Cardiac fibroblast (primary cell): ENCODE measurements at regions not wholly inside any gene's neighbourhood (a gene's known extent, or its start where the extent isn't known, plus 50 kb on each side); places are given as distances from the start of the nearest gene placed in this dataset.
A peak's percentile ranks its signal among the peaks of the same experiment; 100 is the strongest.

Source experiments
- DNase-seq, 2 donors: peaks; one replicate each; pipeline versions ENCODE4 v3.0.0 to v3.0.0-alpha.2; 2010; ENCODE audit warnings: low read depth in 2 of 2
- H3K4me3 ChIP-seq, 2 donors: replicated peaks in 1 of 2; 1 replicate in 1 of 2; 2 replicates in 1 of 2; pipeline ENCODE4 v1.5.1; 2011; ENCODE audit warnings: low read depth in 2 of 2, low read length in 2 of 2, mild to moderate bottlenecking in 2 of 2, moderate library complexity in 1 of 2
- CTCF ChIP-seq: IDR thresholded peaks from one replicate; pipeline ENCODE4 v1.5.1; 2011; ENCODE audit warnings: low read depth, mild to moderate bottlenecking, low read length, inconsistent platforms

GRCh38 chr6:87929843-87930288 is 117.8 kb upstream of the SPACA1 start:
- DNase-seq: peak; percentile 88 to 92
- no peak overlapping the region for H3K4me3 ChIP-seq
- TF ChIP-seq CTCF: peak; percentile 91

- DNase-seq: no peak
- TF ChIP-seq CTCF: no peak
- H3K4me3 ChIP-seq: no peak overlapping the region
Observed at GRCh38 chr6:87926687-87927086, 121.0 kb upstream of the SPACA1 start.

GRCh38 chr6:87926072-87926471 is 121.6 kb upstream of the SPACA1 start:
- DNase-seq: no peak
- H3K4me3 ChIP-seq: no peak overlapping the region
- TF ChIP-seq CTCF: no peak

- TF ChIP-seq CTCF: no peak
- no peak for DNase-seq
- no peak overlapping the region for H3K4me3 ChIP-seq
Observed at GRCh38 chr6:87925373-87926060, 122.1 kb upstream of the SPACA1 start.

- no peak for TF ChIP-seq CTCF
- DNase-seq: no peak
Observed at GRCh38 chr6:87923389-87924050, 124.1 kb upstream of the SPACA1 start.

GRCh38 chr6:87922947-87923330 is 124.7 kb upstream of the SPACA1 start:
- DNase-seq: no peak
- H3K4me3 ChIP-seq: no peak overlapping the region
- TF ChIP-seq CTCF: no peak

More at GRCh38 chr6:87923389-87924050, 124.1 kb upstream of the SPACA1 start:
- no peak overlapping the region for H3K4me3 ChIP-seq
